PC-3 (cell line): ENCODE measurements at regions not wholly inside any gene's neighbourhood (a gene's known extent, or its start where the extent isn't known, plus 50 kb on each side); places are given as distances from the start of the nearest gene placed in this dataset.

Experiments
- CTCF ChIP-seq: fragments of 300-600 bp; sonication (generic); conservative IDR thresholded peaks from 2 replicates; pipeline ENCODE4 v1.5.1; 2017; ENCODE audit warnings: antibody characterized with exemption, low read depth, mild to moderate bottlenecking, low read length
- EZH2 ChIP-seq: fragments of 300-600 bp; sonication (generic); IDR thresholded peaks from one replicate; pipeline ENCODE4 v1.6.1; 2017; ENCODE audit warnings: antibody characterized with exemption, mild to moderate bottlenecking, low read length; ENCODE audit not compliant: unreplicated experiment

GRCh38 chr12:19752712-19753111 lies 313.4 kb downstream of the AEBP2 start:
- TF ChIP-seq CTCF (no peak), EZH2 (no peak)
